ENCODE measurements at regions not wholly inside any gene's neighbourhood (a gene's known extent, or its start where the extent isn't known, plus 50 kb on each side); places are given as distances from the start of the nearest gene placed in this dataset.

GRCh38 chr14:25508845-25509244 is 458.9 kb upstream of the STXBP6 start:
- TF ChIP-seq ELF1 (IDR thresholded peaks at IDR 0.05), result no peak
- TF ChIP-seq, protein P1, sequence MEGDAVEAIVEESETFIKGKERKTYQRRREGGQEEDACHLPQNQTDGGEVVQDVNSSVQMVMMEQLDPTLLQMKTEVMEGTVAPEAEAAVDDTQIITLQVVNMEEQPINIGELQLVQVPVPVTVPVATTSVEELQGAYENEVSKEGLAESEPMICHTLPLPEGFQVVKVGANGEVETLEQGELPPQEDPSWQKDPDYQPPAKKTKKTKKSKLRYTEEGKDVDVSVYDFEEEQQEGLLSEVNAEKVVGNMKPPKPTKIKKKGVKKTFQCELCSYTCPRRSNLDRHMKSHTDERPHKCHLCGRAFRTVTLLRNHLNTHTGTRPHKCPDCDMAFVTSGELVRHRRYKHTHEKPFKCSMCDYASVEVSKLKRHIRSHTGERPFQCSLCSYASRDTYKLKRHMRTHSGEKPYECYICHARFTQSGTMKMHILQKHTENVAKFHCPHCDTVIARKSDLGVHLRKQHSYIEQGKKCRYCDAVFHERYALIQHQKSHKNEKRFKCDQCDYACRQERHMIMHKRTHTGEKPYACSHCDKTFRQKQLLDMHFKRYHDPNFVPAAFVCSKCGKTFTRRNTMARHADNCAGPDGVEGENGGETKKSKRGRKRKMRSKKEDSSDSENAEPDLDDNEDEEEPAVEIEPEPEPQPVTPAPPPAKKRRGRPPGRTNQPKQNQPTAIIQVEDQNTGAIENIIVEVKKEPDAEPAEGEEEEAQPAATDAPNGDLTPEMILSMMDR (IDR thresholded peaks at IDR 0.05), result no peak

Data from SK-N-SH (cell line).